NCI-H510A treated with DMSO at 0.1 percent for 48 hours (cell line): ENCODE measurements at regions not wholly inside any gene's neighbourhood (a gene's known extent, or its start where the extent isn't known, plus 50 kb on each side); places are given as distances from the start of the nearest gene placed in this dataset.
"Not testable (repeated sequence)": the region's sequence is repeated elsewhere in the genome, so short reads cannot be mapped to it uniquely, and the experiment has no call there.

Experiments used
- DNase-seq: peaks from one replicate; lab custom pipeline; 2025; lab: John Stamatoyannopoulos, UW

- DNase-seq, result not testable (repeated sequence)
Observed at GRCh38 chr4:10388146-10388545, 69.1 kb downstream of the ZNF518B start.

- no peak for DNase-seq
Observed at GRCh38 chr4:10385994-10386394, 71.2 kb downstream of the ZNF518B start.

- no peak for DNase-seq
Observed at GRCh38 chr4:10384974-10385373, 72.3 kb downstream of the ZNF518B start.

GRCh38 chr4:10383417-10383816, 73.8 kb downstream of the ZNF518B start:
- DNase-seq, result no peak

- DNase-seq, result not testable (repeated sequence)
Observed at GRCh38 chr4:10382171-10382570, 75.1 kb downstream of the ZNF518B start.

- no peak for DNase-seq
Observed at GRCh38 chr4:10381146-10381545, 76.1 kb downstream of the ZNF518B start.

- DNase-seq, result no peak
Observed at GRCh38 chr4:10380735-10381134, 76.5 kb downstream of the ZNF518B start.

- no peak for DNase-seq
Observed at GRCh38 chr4:10371869-10372471, 85.3 kb downstream of the ZNF518B start.

- DNase-seq, result no peak
Observed at GRCh38 chr4:10371121-10371520, 86.1 kb downstream of the ZNF518B start.

- DNase-seq, result no peak
Observed at GRCh38 chr4:10369517-10369916, 87.7 kb downstream of the ZNF518B start.

GRCh38 chr4:10366628-10367027, 90.6 kb downstream of the ZNF518B start:
- DNase-seq, result no peak

- no peak for DNase-seq
Observed at GRCh38 chr4:10364194-10364593, 93.0 kb downstream of the ZNF518B start.

GRCh38 chr4:10354746-10355145, 102.5 kb downstream of the ZNF518B start:
- DNase-seq, result peak; percentile 58

- peak; percentile 44 for DNase-seq
Observed at GRCh38 chr4:10354225-10354624, 103.0 kb downstream of the ZNF518B start.

GRCh38 chr4:10353110-10353509, 104.1 kb downstream of the ZNF518B start:
- DNase-seq, result no peak

GRCh38 chr4:10348241-10348640, 109.0 kb downstream of the ZNF518B start:
- no peak for DNase-seq

- DNase-seq, result no peak
Observed at GRCh38 chr4:10347815-10348214, 109.4 kb downstream of the ZNF518B start.

- DNase-seq, result no peak
Observed at GRCh38 chr4:10347281-10347795, 109.9 kb downstream of the ZNF518B start.

- no peak for DNase-seq
Observed at GRCh38 chr4:10346023-10346422, 111.2 kb downstream of the ZNF518B start.

GRCh38 chr4:10345381-10345784, 111.8 kb downstream of the ZNF518B start:
- no peak for DNase-seq

- no peak for DNase-seq
Observed at GRCh38 chr4:10344824-10345223, 112.4 kb downstream of the ZNF518B start.

GRCh38 chr4:10343656-10344055, 113.6 kb downstream of the ZNF518B start:
- no peak for DNase-seq

GRCh38 chr4:10342866-10343265, 114.4 kb downstream of the ZNF518B start:
- no peak for DNase-seq

- no peak for DNase-seq
Observed at GRCh38 chr4:10336471-10336870, 120.8 kb downstream of the ZNF518B start.
